SK-N-SH (cell line): ENCODE measurements at regions not wholly inside any gene's neighbourhood (a gene's known extent, or its start where the extent isn't known, plus 50 kb on each side); places are given as distances from the start of the nearest gene placed in this dataset.

Experiments used
- CTCF ChIA-PET: fragments of 300-600, 350-600 bp; formaldehyde crosslinking; extraction: SDS; loops from one replicate; lab custom pipeline; 2021; lab: Yijun Ruan, JAX
- POLR2A ChIA-PET: fragments of 350-600 bp; sonication (Branson Sonifier 250); formaldehyde crosslinking; extraction: SDS; loops from one replicate; lab custom pipeline; 2020; ENCODE audit warnings: antibody characterized with exemption, inconsistent platforms; lab: Yijun Ruan, JAX
- DNase-seq: peaks from one replicate; pipeline ENCODE4 v3.0.0; 2012
- H2AFZ ChIP-seq: fragments of 200-600 bp; sonication (generic); 2 replicates; pipeline ENCODE4 v1.8.1; 2016; ENCODE audit warnings: antibody characterized with exemption, mild to moderate bottlenecking, low read depth
- H3F3A ChIP-seq: fragments of 200-600 bp; sonication (generic); replicated peaks from 2 replicates; pipeline ENCODE3; 2016; ENCODE audit warnings: antibody characterized with exemption, mild to moderate bottlenecking; ENCODE audit not compliant: insufficient read depth
- H3K27ac ChIP-seq, 2 experiments: fragments of 200-500 bp in 1 of 2; fragments of 200-600 bp in 1 of 2; sonication (Bioruptor generic) in 1 of 2; sonication (generic), shearing (Covaris generic) in 1 of 2; 2 replicates each; pipeline versions ENCODE4 v1.5.1 to v1.6.1; 2014 to 2016; ENCODE audit warnings: low read depth in 2 of 2, inconsistent platforms in 1 of 2, low read length in 1 of 2, mild to moderate bottlenecking in 1 of 2, mixed read lengths in 1 of 2
- H3K27me3 ChIP-seq: fragments of 200-600 bp; sonication (generic), shearing (Covaris generic); 2 replicates; pipeline ENCODE4 v1.6.1; 2016; ENCODE audit warnings: mixed run types; ENCODE audit not compliant: insufficient read depth
- H3K36me3 ChIP-seq, 2 experiments: fragments of 200-500 bp in 1 of 2; fragments of 200-600 bp in 1 of 2; sonication (Bioruptor generic) in 1 of 2; sonication (generic) in 1 of 2; replicated peaks in 1 of 2; 2 replicates each; pipeline versions ENCODE3 to v1.5.1; 2014 to 2016; ENCODE audit warnings: low read length in 1 of 2, mild to moderate bottlenecking in 1 of 2; ENCODE audit not compliant: insufficient read depth in 2 of 2, control insufficient read depth in 1 of 2
- H3K4me1 ChIP-seq, 2 experiments: fragments of 200-500 bp in 1 of 2; fragments of 200-600 bp in 1 of 2; sonication (Bioruptor generic) in 1 of 2; sonication (generic), shearing (Covaris generic) in 1 of 2; 2 replicates each; pipeline versions ENCODE4 v1.5.1 to v1.6.1; 2014 to 2016; ENCODE audit warnings: low read depth in 1 of 2, low read length in 1 of 2, mixed run types in 1 of 2; ENCODE audit not compliant: insufficient read depth in 2 of 2, control insufficient read depth in 1 of 2
- H3K4me2 ChIP-seq: fragments of 200-600 bp; sonication (generic), shearing (Covaris generic); 2 replicates; pipeline ENCODE4 v1.6.1; 2017; ENCODE audit warnings: mixed run types
- H3K4me3 ChIP-seq, 2 experiments: fragments of 200-500 bp in 1 of 2; fragments of 200-600 bp in 1 of 2; sonication (Bioruptor generic) in 1 of 2; sonication (generic), shearing (Covaris generic) in 1 of 2; 2 replicates each; pipeline versions ENCODE4 v1.5.1 to v1.8.1; 2014 to 2016; ENCODE audit warnings: low read depth in 2 of 2, inconsistent platforms in 1 of 2, low read length in 1 of 2, mild to moderate bottlenecking in 1 of 2, mixed read lengths in 1 of 2, moderate library complexity in 1 of 2
- H3K79me2 ChIP-seq: fragments of 200-600 bp; sonication (generic); 2 replicates; pipeline ENCODE4 v1.8.1; 2017; ENCODE audit warnings: mild to moderate bottlenecking; ENCODE audit not compliant: insufficient read depth
- H3K9ac ChIP-seq: fragments of 200-600 bp; sonication (generic); 2 replicates; pipeline ENCODE4 v1.6.1; 2017; ENCODE audit warnings: mixed run types
- H3K9me2 ChIP-seq: fragments of 200-600 bp; sonication (generic); 2 replicates; pipeline ENCODE4 v1.6.1; 2017; ENCODE audit warnings: mixed run types
- H3K9me3 ChIP-seq: fragments of 200-600 bp; sonication (generic); 2 replicates; pipeline ENCODE4 v1.6.1; 2017; ENCODE audit warnings: mixed run types, mild to moderate bottlenecking, moderate library complexity
- H4K20me1 ChIP-seq: fragments of 200-600 bp; sonication (generic); 2 replicates; pipeline ENCODE4 v1.6.1; 2017; ENCODE audit warnings: mild to moderate bottlenecking, mixed run types; ENCODE audit not compliant: insufficient read depth
- EZH2phosphoT487 ChIP-seq: fragments of 200-600 bp; sonication (generic); IDR thresholded peaks from 2 replicates; pipeline ENCODE4 v1.6.1; 2017; ENCODE audit warnings: low read depth, mixed run types, mild to moderate bottlenecking, antibody characterized with exemption, moderate library complexity, borderline replicate concordance
- FOXM1 ChIP-seq: IDR thresholded peaks from 2 replicates; pipeline ENCODE4 v1.4.0; 2012; ENCODE audit warnings: low read depth, mild to moderate bottlenecking
- GABPA ChIP-seq: IDR thresholded peaks from 2 replicates; pipeline ENCODE4 v1.4.0; 2012; ENCODE audit warnings: low read depth, mild to moderate bottlenecking
- GATA2 ChIP-seq: sonication (generic); formaldehyde crosslinking; IDR thresholded peaks from 2 replicates; pipeline ENCODE4 v1.5.0; 2020; ENCODE audit warnings: mild to moderate bottlenecking, missing genetic modification reagents
- MXI1 ChIP-seq: IDR thresholded peaks from 2 replicates; pipeline ENCODE4 v1.6.1; 2012; ENCODE audit warnings: mild to moderate bottlenecking, low read depth, low read length, improper control_type of control experiment
- NFIC ChIP-seq: IDR thresholded peaks from 2 replicates; pipeline ENCODE4 v1.4.0; 2012; ENCODE audit warnings: borderline replicate concordance
- SIN3A ChIP-seq: IDR thresholded peaks from 2 replicates; pipeline ENCODE4 v1.6.1; 2012; ENCODE audit warnings: low read depth, mild to moderate bottlenecking, low read length, moderate library complexity, borderline replicate concordance
- SMC3 ChIP-seq: IDR thresholded peaks from 2 replicates; pipeline ENCODE4 v1.6.1; 2012; ENCODE audit warnings: low read depth, low read length, improper control_type of control experiment
- WGBS: methylation state at CpG from one replicate; pipeline ENCODE4 v1.1.6; 2017; ENCODE audit warnings: low lambda C conversion rate; 5-methylcytosine and 5-hydroxymethylcytosine counted together
- TF ChIP-seq, protein P1 (sequence below): IDR thresholded peaks from 2 replicates; pipeline ENCODE4 v1.4.0; 2012; ENCODE audit warnings: low read depth, borderline replicate concordance
- TF ChIP-seq, protein P2 (sequence below): fragments of 150-350 bp; IDR thresholded peaks from 2 replicates; pipeline ENCODE4 v1.6.1; 2016; ENCODE audit warnings: mild to moderate bottlenecking, low read depth, low read length

DNA sequence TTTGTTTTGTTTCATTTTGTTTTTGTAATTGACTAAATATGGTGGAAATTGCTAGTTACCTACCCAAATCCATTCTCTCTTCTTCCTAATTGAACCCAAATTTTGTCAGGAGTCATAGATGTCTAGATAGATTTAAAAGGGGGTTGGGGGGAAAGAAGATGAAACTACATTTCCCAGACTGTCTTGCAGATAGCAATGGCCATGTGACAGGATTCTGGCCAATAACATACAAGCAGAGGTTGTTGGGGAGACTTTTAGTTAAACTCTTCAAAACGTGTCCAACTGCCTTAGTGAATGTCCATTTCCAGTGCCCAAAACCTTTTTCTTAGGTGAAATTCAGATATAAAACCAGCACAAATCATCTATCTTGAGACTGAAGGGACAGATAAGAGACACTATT, 583.9 kb upstream of the API5 start:
- Histone ChIP-seq H3K27me3 (no peaks in the 10 kb centered on the region), H3K27ac (no peak overlapping the region), H3K4me2 (no peak overlapping the region), H3K9me2 (no peaks in the 10 kb centered on the region), H3K9ac (no peak overlapping the region), H3K9me3 (no peaks in the 10 kb centered on the region; the same call in 1 of the 2 replicates), H2AFZ (no peak overlapping the region), H3F3A (no peaks in the 10 kb centered on the region), H3K4me3 (no peak overlapping the region), H3K4me1 (no peaks in the 10 kb centered on the region), H3K36me3 (no peaks in the 10 kb centered on the region), H3K79me2 (no peaks in the 10 kb centered on the region), H4K20me1 (no peaks in the 10 kb centered on the region)
- DNase-seq = no peak
- TF ChIP-seq FOXM1 (no peak), NFIC (no peak), GATA2 (CRISPR knock-in tag) (no peak)
- CTCF ChIA-PET = no interaction called here
- 20% methylated on average over 1 of the region's 1 CpG for WGBS
- POLR2A ChIA-PET = no interaction called here

DNA sequence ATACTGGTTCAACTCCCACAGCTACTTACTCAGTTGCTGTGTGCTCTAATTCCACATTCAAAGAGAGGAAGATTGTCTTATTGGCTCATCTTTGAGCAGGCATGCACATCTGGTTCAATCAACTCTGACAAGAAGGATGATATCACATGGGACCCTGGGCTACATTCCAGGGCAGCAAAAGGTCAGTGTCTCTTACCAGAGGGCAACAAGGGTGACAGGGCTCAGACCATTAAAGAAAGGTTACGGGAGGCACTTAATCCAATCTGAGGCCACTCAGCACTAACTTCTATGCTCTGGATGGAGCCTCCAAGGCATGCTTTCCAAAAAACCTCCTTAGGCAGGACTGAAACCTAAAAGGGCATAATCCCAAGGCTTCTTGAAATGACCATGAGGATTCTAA, 549.4 kb upstream of the API5 start:
- Histone ChIP-seq H3K27me3 (no peaks in the 10 kb centered on the region), H3K36me3 (no peaks in the 10 kb centered on the region), H4K20me1 (no peaks in the 10 kb centered on the region), H3K4me2 (no peak overlapping the region), H3K4me1 (peaks cover 0 to 3% of the 10 kb centered on the region in 2 experiments; a peak in 1 of 4 replicates), H3K27ac (no peak overlapping the region; a peak in 1 of 4 replicates), H2AFZ (no peak overlapping the region), H3K9me3 (no peaks in the 10 kb centered on the region), H3K4me3 (no peak overlapping the region), H3F3A (no peaks in the 10 kb centered on the region), H3K79me2 (no peaks in the 10 kb centered on the region), H3K9me2 (no peaks in the 10 kb centered on the region), H3K9ac (no peak overlapping the region)
- CTCF ChIA-PET = interaction anchor here (1.5 kb wide), 1 partner anchor 131 kb away, joined by 4 read pairs; no protein-coding TSS in a partner anchor
- DNase-seq = no peak
- WGBS = 33% methylated on average over 1 of the region's 1 CpG
- POLR2A ChIA-PET = no interaction called here
- TF ChIP-seq SIN3A = no peak
- TF ChIP-seq MXI1 = no peak

DNA sequence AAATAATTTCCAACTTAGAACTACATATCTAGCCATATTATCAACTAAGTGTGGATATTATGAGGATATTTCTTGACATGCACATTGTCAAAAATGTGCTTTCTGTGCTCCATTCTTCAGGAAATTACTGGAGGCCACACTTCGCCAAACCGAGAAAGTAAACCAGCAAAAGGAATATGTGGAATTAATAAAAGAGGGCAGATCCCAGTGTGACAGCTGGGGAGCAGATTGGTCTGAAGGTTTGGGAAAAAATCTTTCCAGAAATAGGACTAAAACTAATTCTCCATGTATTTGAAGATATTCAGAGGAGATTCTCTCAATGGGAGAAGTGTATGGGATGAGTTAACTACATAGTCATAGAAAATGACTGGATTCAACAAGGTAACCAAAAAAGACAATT, 546.9 kb upstream of the API5 start:
- Histone ChIP-seq H3K79me2 (no peaks in the 10 kb centered on the region), H3K4me3 (no peak overlapping the region), H3K36me3 (no peaks in the 10 kb centered on the region), H4K20me1 (no peaks in the 10 kb centered on the region), H3K27me3 (no peaks in the 10 kb centered on the region), H2AFZ (no peak overlapping the region), H3K27ac (no peak overlapping the region), H3K4me2 (no peak overlapping the region), H3K4me1 (peaks cover 0 to 3% of the 10 kb centered on the region in 2 experiments; a peak in 2 of 4 replicates), H3K9ac (no peak overlapping the region), H3K9me2 (no peaks in the 10 kb centered on the region), H3K9me3 (no peaks in the 10 kb centered on the region), H3F3A (no peaks in the 10 kb centered on the region)
- ChIA-PET POLR2A (no interaction called here), CTCF (no interaction called here)
- DNase-seq = no peak
- 47% methylated on average over 2 of the region's 2 CpGs for WGBS
- no peak for TF ChIP-seq FOXM1
- TF ChIP-seq SMC3 = no peak
- TF ChIP-seq MXI1 = no peak
- TF ChIP-seq SIN3A = no peak
- TF ChIP-seq, protein P1, sequence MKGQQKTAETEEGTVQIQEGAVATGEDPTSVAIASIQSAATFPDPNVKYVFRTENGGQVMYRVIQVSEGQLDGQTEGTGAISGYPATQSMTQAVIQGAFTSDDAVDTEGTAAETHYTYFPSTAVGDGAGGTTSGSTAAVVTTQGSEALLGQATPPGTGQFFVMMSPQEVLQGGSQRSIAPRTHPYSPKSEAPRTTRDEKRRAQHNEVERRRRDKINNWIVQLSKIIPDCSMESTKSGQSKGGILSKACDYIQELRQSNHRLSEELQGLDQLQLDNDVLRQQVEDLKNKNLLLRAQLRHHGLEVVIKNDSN = no peak
- no peak for TF ChIP-seq EZH2phosphoT487
- TF ChIP-seq, protein P2, sequence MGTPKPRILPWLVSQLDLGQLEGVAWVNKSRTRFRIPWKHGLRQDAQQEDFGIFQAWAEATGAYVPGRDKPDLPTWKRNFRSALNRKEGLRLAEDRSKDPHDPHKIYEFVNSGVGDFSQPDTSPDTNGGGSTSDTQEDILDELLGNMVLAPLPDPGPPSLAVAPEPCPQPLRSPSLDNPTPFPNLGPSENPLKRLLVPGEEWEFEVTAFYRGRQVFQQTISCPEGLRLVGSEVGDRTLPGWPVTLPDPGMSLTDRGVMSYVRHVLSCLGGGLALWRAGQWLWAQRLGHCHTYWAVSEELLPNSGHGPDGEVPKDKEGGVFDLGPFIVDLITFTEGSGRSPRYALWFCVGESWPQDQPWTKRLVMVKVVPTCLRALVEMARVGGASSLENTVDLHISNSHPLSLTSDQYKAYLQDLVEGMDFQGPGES = no peak
- TF ChIP-seq GABPA = no peak
